K562 (cell line): ENCODE measurements at regions not wholly inside any gene's neighbourhood (a gene's known extent, or its start where the extent isn't known, plus 50 kb on each side); places are given as distances from the start of the nearest gene placed in this dataset.

Experiments
- ATAC-seq: fragments of 200-7000 bp; cut with Tn5 transposase; 3 replicates; pipeline ENCODE4 v1.9.1; 2020; ENCODE audit warnings: moderate library complexity
- BruUV-seq: library from RNA; stranded (reverse); fragments of 400-500 nt; replicated peaks from 2 replicates; lab custom pipeline; 2021; lab: Mats Ljungman, UMichigan
- CTCF ChIA-PET: fragments of 300-600 bp; formaldehyde crosslinking; extraction: SDS; loops from one replicate; lab custom pipeline; 2021; ENCODE audit warnings: low intra/inter-chr PET ratio; lab: Yijun Ruan, JAX
- POLR2A ChIA-PET: fragments of 300-600, 350-650 bp; sonication (Branson Sonifier 250); formaldehyde crosslinking; extraction: SDS; loops from one replicate; lab custom pipeline; 2021; ENCODE audit warnings: antibody characterized with exemption, inconsistent platforms; lab: Yijun Ruan, JAX
- DNase-seq, 4 experiments: peaks; one replicate each; pipeline versions ENCODE4 v3.0.0 to v3.0.0-alpha.2; 2011 to 2018; ENCODE audit warnings: low spot score in 3 of 4, mixed read lengths in 3 of 4; ENCODE audit errors: extremely low read depth in 1 of 4
- FAIRE-seq: peaks from 2 replicates; lab custom pipeline; 2011; peaks lifted over from hg19 to GRCh38; lab: Jason Lieb, UNC
- H2AFZ ChIP-seq: 2 replicates; pipeline ENCODE4 v1.6.0; 2011; ENCODE audit warnings: low read depth, low read length, control low read depth, inconsistent platforms
- H3K27ac ChIP-seq: fragments of 200-600 bp; 3 replicates; pipeline ENCODE4 v1.8.0; 2011; ENCODE audit warnings: low read depth, mild to moderate bottlenecking, control low read depth, inconsistent platforms, low read length, moderate library complexity, mixed read lengths; ENCODE audit errors: extremely low read depth
- H3K27me3 ChIP-seq, 2 experiments: fragments of 300-600 bp in 1 of 2; 2 replicates in 1 of 2; 3 replicates in 1 of 2; pipeline versions ENCODE4 v1.6.0 to v1.8.0; 2011; ENCODE audit warnings: inconsistent platforms in 2 of 2, low read length in 2 of 2, mild to moderate bottlenecking in 1 of 2, mixed read lengths in 1 of 2, moderate library complexity in 1 of 2; ENCODE audit not compliant: control insufficient read depth in 2 of 2, insufficient read depth in 2 of 2
- H3K36me3 ChIP-seq: fragments of 300-600 bp; 3 replicates; pipeline ENCODE4 v1.8.0; 2011; ENCODE audit warnings: mild to moderate bottlenecking, low read length, inconsistent platforms; ENCODE audit not compliant: control insufficient read depth, insufficient read depth
- H3K4me1 ChIP-seq, 2 experiments: fragments of 200-600 bp in 1 of 2; replicated peaks in 1 of 2; 2 replicates in 1 of 2; 3 replicates in 1 of 2; pipeline versions ENCODE4 v1.5.1 to v1.8.0; 2011; ENCODE audit warnings: inconsistent platforms in 2 of 2, low read length in 2 of 2, mild to moderate bottlenecking in 1 of 2, mixed read lengths in 1 of 2, moderate library complexity in 1 of 2; ENCODE audit not compliant: control insufficient read depth in 2 of 2, insufficient read depth in 2 of 2
- H3K4me2 ChIP-seq: 2 replicates; pipeline ENCODE4 v1.6.1; 2011; ENCODE audit warnings: low read length, control low read depth, inconsistent platforms, mixed read lengths; ENCODE audit not compliant: insufficient read depth
- H3K4me3 ChIP-seq: fragments of 200-600 bp; sonication (generic), shearing (Covaris generic); 2 replicates; pipeline ENCODE4 v1.5.1; 2016; ENCODE audit warnings: control low read depth, inconsistent platforms
- H3K79me2 ChIP-seq: fragments of 200-600 bp; 3 replicates; pipeline ENCODE4 v1.8.0; 2011; ENCODE audit warnings: low read length, inconsistent platforms; ENCODE audit not compliant: control insufficient read depth, insufficient read depth
- H3K9ac ChIP-seq, 2 experiments: 2 replicates each; pipeline versions ENCODE4 v1.6.0 to v1.6.1; 2011; ENCODE audit warnings: low read depth in 2 of 2, low read length in 2 of 2, control low read depth in 1 of 2, inconsistent platforms in 1 of 2, mild to moderate bottlenecking in 1 of 2, mixed read lengths in 1 of 2; ENCODE audit not compliant: insufficient read depth in 1 of 2
- H3K9me1 ChIP-seq: one replicate; pipeline ENCODE4 v1.6.0; 2011; ENCODE audit warnings: inconsistent platforms, mild to moderate bottlenecking, low read length, moderate library complexity; ENCODE audit not compliant: control insufficient read depth, insufficient read depth
- H3K9me3 ChIP-seq: replicated peaks from 2 replicates; pipeline ENCODE4 v1.5.1; 2011; ENCODE audit warnings: low read depth, low read length, inconsistent platforms; ENCODE audit not compliant: control insufficient read depth, insufficient read depth
- H4K20me1 ChIP-seq: replicated peaks from 2 replicates; pipeline ENCODE4 v1.6.1; 2011; ENCODE audit warnings: low read length, inconsistent platforms, mixed read lengths; ENCODE audit not compliant: control insufficient read depth, insufficient read depth
- COPS2 ChIP-seq: fragments of 450-650 bp; conservative IDR thresholded peaks from 2 replicates; pipeline ENCODE4 v1.6.1; 2016; ENCODE audit warnings: mild to moderate bottlenecking, moderate library complexity
- EZH2 ChIP-seq: IDR thresholded peaks from 2 replicates; pipeline ENCODE4 v1.6.1; 2012; ENCODE audit warnings: low read depth, mild to moderate bottlenecking, inconsistent platforms, low read length, borderline replicate concordance
- FOXJ3 ChIP-seq: sonication (generic); formaldehyde crosslinking; IDR thresholded peaks from 2 replicates; pipeline ENCODE4 v1.4.0; 2020; ENCODE audit warnings: mild to moderate bottlenecking, missing genetic modification reagents
- GABPB1 ChIP-seq: sonication (generic); formaldehyde crosslinking; IDR thresholded peaks from 2 replicates; pipeline ENCODE4 v1.8.0; 2022; ENCODE audit warnings: mild to moderate bottlenecking, missing genetic modification reagents
- HMG20B ChIP-seq: fragments of 250-450 bp; sonication (Bioruptor Pico); IDR thresholded peaks from 2 replicates; pipeline ENCODE4 v1.5.0; 2021; ENCODE audit warnings: mild to moderate bottlenecking
- MTA3 ChIP-seq: fragments of 450-650 bp; formaldehyde crosslinking; IDR thresholded peaks from 2 replicates; pipeline ENCODE4 v1.6.1; 2017; ENCODE audit warnings: mild to moderate bottlenecking, borderline replicate concordance
- NFE2 ChIP-seq: IDR thresholded peaks from 2 replicates; pipeline ENCODE4 v1.6.1; 2014; ENCODE audit warnings: antibody characterized with exemption, low read depth
- RAD51 ChIP-seq: fragments of 450-650 bp; IDR thresholded peaks from 2 replicates; pipeline ENCODE4 v1.7.1; 2016; ENCODE audit warnings: low read depth, mild to moderate bottlenecking, borderline replicate concordance
- SRSF3 ChIP-seq: fragments of 200-400 bp; formaldehyde crosslinking; IDR thresholded peaks from 2 replicates; pipeline ENCODE4 v1.6.1; 2016; ENCODE audit warnings: mild to moderate bottlenecking, low read length, moderate library complexity; ENCODE audit not compliant: insufficient read depth
- ZNF212 ChIP-seq: fragments of 450-650 bp; formaldehyde crosslinking; IDR thresholded peaks from 2 replicates; pipeline ENCODE4 v1.4.0; 2020; ENCODE audit warnings: mild to moderate bottlenecking
- ZNF347 ChIP-seq: fragments of 450-650 bp; formaldehyde crosslinking; IDR thresholded peaks from 2 replicates; pipeline ENCODE4 v1.4.0; 2020; ENCODE audit warnings: low read depth, mild to moderate bottlenecking, moderate library complexity
- ZNF707 ChIP-seq: fragments of 250-450 bp; sonication (Bioruptor Pico); conservative IDR thresholded peaks from 2 replicates; pipeline ENCODE4 v1.8.0; 2022; ENCODE audit warnings: inconsistent platforms, mild to moderate bottlenecking, moderate library complexity
- ZSCAN32 ChIP-seq: fragments of 450-650 bp; formaldehyde crosslinking; IDR thresholded peaks from 2 replicates; pipeline ENCODE4 v1.4.0; 2020; ENCODE audit warnings: mild to moderate bottlenecking, moderate library complexity
- WGBS: fragments of 100-300 bp; shearing (Covaris generic); methylation state at CpG from one replicate; pipeline ENCODE4 v1.1.6; 2016; ENCODE audit warnings: low coverage, mixed read lengths; ENCODE audit not compliant: insufficient coverage; ENCODE audit errors: missing lambda C conversion rate; 5-methylcytosine and 5-hydroxymethylcytosine counted together
- in situ Hi-C: fragments of 300-500 bp; cut with MboI; formaldehyde crosslinking; loops from 4 replicates; pipeline ENCODE4 v1.15.0; 2018; ENCODE audit warnings: inconsistent platforms, mixed read lengths
- intact Hi-C: fragments of 100-400 bp; cut with micrococcal nuclease; formaldehyde crosslinking; loops from 2 replicates; pipeline ENCODE4 v1.14.2; 2022
- TF ChIP-seq, protein P1 (sequence below): fragments of 450-650 bp; formaldehyde crosslinking; conservative IDR thresholded peaks from 2 replicates; pipeline ENCODE4 v1.4.0; 2022; ENCODE audit warnings: mild to moderate bottlenecking, missing genetic modification characterization
- TF ChIP-seq, protein P2 (sequence below): fragments of 450-650 bp; IDR thresholded peaks from one replicate; pipeline ENCODE4 v1.6.1; 2018; ENCODE audit warnings: mild to moderate bottlenecking, moderate library complexity; ENCODE audit not compliant: partially characterized antibody
- TF ChIP-seq, protein P3 (sequence below): fragments of 250-450 bp; sonication (Bioruptor Pico); IDR thresholded peaks from 2 replicates; pipeline ENCODE4 v1.8.0; 2022; ENCODE audit warnings: inconsistent platforms

DNA sequence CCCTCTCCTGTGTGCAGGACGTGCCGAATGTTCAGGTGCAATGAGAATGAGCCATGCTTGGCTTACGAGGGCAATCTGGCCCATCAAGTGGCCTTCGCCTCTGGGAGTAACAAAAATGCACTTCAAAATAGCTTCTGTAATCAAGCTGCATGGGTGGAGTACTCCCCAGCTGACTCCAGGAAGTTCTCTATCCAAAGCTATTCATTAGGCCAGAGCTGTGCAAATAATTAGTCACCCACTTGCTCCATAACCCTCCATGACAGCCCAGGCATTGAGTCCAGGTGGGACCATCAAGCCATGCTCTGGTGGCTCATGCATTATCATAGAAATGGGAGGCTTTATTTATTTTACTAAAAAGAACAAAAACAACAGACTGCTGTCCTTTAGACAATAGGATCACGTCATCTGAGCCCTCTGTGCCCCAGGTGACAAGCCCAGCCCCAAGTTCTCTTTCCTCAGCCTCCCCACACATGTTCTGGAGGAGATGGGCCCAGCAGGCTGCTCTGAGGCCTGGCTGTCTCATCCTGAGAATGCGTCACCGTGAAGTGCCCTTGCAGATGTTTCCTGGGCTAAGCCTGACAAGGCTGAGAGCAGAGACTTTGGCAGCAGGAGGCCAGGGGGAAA lies 244.7 kb downstream of the ETS1 start (continued):
- TF ChIP-seq, protein P1, sequence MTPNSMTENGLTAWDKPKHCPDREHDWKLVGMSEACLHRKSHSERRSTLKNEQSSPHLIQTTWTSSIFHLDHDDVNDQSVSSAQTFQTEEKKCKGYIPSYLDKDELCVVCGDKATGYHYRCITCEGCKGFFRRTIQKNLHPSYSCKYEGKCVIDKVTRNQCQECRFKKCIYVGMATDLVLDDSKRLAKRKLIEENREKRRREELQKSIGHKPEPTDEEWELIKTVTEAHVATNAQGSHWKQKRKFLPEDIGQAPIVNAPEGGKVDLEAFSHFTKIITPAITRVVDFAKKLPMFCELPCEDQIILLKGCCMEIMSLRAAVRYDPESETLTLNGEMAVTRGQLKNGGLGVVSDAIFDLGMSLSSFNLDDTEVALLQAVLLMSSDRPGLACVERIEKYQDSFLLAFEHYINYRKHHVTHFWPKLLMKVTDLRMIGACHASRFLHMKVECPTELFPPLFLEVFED (CRISPR knock-in tag), result no peak
- TF ChIP-seq MTA3 (no peak), ZNF347 (CRISPR knock-in tag) (no peak)
- TF ChIP-seq, all 486 proteins: peak for 0

DNA sequence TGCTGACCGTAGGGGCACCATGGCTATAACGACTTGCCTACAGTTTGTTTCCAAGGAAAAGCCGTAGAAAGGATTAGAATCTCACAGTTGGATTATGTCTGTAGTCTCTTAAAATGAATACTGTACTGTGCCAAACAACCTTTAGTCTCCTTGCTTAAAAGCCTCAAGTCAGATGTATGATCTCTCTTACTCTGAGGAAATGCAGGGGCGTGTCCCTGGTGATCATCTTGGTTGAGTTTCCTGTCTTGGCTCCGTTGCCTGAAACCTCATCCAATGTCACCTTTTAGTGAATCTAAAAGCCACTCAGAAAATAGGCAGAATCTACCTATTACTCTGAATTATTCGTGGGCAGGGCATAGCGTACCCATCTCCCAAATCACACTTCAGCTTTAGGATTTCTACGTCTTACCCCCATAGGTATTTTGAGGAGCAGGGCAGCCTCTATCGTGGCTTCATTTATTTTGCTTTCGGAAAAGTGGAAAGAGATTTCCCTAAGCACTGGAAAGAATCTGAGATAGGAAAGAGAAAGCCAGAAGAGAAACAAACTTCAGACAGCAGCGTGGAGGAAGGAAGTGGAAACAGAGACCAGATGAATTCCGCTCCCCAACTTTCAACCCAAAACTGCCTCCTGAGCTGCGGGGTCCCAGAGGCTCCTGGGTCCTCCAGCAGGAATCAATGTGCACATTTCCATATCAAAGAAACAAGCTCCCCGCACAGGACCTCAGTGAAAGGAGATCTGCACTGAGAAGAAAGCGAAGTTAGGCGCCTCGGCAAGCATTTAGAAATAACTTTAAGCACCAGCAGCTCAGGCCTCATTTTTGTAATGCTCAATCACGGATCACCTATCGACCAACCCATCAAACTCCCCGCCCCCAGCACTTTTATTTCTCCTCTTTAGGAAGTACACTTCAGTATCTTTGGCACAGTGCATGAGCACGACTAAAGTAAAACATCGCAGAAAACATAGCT lies 245.8 kb downstream of the ETS1 start:
- Histone ChIP-seq H3K27me3 (no peaks in the 10 kb centered on the region), H3K36me3 (no peaks in the 10 kb centered on the region), H2AFZ (no peak overlapping the region), H3K27ac (no peak overlapping the region), H3K4me3 (no peak overlapping the region), H3K9ac (no peak overlapping the region), H3K4me2 (no peak overlapping the region), H3K4me1 (no peaks in the 10 kb centered on the region), H3K9me3 (no peaks in the 10 kb centered on the region), H3K9me1 (no peaks in the 10 kb centered on the region), H4K20me1 (no peaks in the 10 kb centered on the region), H3K79me2 (no peaks in the 10 kb centered on the region)
- ATAC-seq (no peak), DNase-seq (no peak), FAIRE-seq (no peak)
- no TSS peak for BruUV-seq
- under 1% methylated on average over 22 of the region's 22 CpGs for WGBS
- ChIA-PET CTCF (no interaction called here), POLR2A (no interaction called here)
- in situ Hi-C loops, result no loop called here
- intact Hi-C loops, result no loop called here
- TF ChIP-seq GABPB1 (CRISPR knock-in tag) (no peak), EZH2 (no peak), FOXJ3 (no peak), COPS2 (no peak), RAD51 (no peak), ZNF212 (CRISPR knock-in tag) (no peak), ZNF707 (CRISPR knock-in tag) (no peak), ZSCAN32 (CRISPR knock-in tag) (no peak), HMG20B (CRISPR knock-in tag) (no peak), SRSF3 (no peak), NFE2 (no peak)
- TF ChIP-seq, protein P2, sequence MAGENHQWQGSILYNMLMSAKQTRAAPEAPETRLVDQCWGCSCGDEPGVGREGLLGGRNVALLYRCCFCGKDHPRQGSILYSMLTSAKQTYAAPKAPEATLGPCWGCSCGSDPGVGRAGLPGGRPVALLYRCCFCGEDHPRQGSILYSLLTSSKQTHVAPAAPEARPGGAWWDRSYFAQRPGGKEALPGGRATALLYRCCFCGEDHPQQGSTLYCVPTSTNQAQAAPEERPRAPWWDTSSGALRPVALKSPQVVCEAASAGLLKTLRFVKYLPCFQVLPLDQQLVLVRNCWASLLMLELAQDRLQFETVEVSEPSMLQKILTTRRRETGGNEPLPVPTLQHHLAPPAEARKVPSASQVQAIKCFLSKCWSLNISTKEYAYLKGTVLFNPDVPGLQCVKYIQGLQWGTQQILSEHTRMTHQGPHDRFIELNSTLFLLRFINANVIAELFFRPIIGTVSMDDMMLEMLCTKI, result no peak
- TF ChIP-seq, protein P3, sequence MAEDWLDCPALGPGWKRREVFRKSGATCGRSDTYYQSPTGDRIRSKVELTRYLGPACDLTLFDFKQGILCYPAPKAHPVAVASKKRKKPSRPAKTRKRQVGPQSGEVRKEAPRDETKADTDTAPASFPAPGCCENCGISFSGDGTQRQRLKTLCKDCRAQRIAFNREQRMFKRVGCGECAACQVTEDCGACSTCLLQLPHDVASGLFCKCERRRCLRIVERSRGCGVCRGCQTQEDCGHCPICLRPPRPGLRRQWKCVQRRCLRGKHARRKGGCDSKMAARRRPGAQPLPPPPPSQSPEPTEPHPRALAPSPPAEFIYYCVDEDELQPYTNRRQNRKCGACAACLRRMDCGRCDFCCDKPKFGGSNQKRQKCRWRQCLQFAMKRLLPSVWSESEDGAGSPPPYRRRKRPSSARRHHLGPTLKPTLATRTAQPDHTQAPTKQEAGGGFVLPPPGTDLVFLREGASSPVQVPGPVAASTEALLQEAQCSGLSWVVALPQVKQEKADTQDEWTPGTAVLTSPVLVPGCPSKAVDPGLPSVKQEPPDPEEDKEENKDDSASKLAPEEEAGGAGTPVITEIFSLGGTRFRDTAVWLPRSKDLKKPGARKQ (CRISPR knock-in tag), result no peak
